Pons (tissue), 1 donor: ENCODE measurements at regions not wholly inside any gene's neighbourhood (a gene's known extent, or its start where the extent isn't known, plus 50 kb on each side); places are given as distances from the start of the nearest gene placed in this dataset.
A peak's percentile ranks its signal among the peaks of the same experiment; 100 is the strongest.
"Not testable (repeated sequence)": the region's sequence is repeated elsewhere in the genome, so short reads cannot be mapped to it uniquely, and the experiment has no call there.

Experiments
- DNase-seq: peaks from one replicate; pipeline ENCODE4 v3.0.0-alpha.2; 2016; ENCODE audit warnings: low spot score

DNA sequence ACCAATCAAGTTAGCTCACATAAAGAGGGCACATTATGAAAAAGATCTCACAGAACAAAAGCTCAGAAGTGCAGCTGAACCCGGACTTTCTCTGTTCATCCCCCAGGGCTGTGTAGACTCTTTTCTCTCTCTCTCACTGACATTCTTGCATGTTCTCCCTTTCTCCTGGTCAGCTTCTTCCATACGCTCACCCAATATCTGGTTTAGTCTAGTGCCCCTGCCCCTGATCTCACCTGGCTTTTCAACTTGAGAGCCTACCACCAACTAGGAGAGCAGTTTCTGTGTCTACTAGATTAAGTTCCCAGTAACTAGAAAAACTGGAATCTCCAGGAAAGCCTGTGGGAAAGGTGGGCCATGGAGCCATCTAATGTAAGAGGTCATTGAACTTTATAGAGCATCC lies 126.9 kb upstream of the GRIK3 start:
- DNase-seq = no peak

DNA sequence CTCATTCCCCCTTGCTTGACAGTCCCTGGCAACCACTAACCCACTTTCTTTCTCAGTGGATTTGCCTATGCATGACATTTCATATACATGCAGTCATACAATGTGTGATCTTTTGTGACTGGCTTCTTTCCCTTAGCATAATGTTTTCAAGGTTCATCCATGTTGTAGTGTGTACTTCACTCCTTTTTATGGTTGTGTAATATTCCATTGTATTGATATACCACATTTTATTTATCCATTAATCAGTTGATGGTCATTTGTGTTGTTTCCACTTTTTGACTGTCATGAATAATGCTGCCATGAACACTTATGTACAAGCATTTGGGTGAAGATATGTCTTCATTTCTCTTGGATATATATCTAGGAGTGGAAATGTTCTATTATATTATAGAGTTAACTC lies 127.7 kb upstream of the GRIK3 start:
- DNase-seq = no peak

DNA sequence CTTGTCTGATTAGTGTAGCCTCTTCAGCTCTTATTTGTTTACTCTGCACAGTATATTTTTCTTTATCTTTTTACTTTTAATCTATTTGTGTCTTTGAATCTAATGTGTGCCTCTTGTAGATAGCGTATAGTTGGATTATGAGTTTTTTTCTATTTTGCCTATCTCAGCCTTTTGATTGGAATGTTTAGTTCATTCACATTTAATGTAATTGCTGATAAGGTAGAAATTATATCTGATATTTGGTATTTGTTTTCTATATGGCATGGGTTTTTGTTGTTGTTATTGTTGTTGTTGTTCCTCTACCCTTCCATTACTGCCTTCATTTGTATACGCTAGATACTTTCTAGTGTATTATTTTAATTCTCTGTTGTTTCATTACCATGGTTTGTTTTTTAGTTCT lies 131.7 kb upstream of the GRIK3 start:
- DNase-seq = no peak

DNA sequence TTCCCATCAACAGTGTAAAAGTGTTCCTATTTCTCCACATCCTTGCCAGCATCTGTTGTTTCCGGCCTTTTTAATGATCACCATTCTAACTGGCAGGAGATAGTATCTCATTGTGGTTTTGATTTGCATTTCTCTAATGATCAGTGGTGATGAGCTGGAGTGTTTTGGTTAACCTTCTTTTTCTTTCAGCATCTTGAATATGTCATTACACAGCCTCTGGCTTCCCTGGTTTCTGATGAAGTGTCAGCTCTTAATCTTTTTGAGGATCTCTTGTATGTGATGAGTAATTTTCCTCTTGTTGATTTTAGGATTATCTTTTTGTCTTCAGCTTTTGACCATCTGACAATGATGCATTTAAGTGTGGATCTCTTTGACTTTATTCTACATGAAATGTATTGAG lies 133.2 kb upstream of the GRIK3 start:
- no peak for DNase-seq

DNA sequence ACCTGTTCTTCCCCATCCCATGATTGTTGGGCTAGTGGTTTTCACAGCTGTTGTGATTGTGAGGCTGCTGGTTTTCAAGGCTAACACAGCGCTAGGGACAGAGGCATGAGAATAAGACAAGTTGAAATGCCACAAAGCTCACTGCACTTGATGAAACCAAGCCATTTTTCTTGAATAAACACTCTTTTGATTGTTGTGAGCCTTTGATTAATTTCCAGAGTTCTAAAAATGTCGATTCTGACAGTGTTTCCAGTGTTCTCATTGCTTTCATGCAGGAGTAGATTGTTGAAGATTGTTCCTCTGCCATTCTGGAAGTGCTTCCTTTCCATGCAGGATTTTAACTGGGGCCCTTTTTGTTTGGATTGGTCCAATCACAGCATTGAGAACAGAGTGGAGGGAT lies 134.9 kb upstream of the GRIK3 start:
- peak; percentile 56 for DNase-seq

DNA sequence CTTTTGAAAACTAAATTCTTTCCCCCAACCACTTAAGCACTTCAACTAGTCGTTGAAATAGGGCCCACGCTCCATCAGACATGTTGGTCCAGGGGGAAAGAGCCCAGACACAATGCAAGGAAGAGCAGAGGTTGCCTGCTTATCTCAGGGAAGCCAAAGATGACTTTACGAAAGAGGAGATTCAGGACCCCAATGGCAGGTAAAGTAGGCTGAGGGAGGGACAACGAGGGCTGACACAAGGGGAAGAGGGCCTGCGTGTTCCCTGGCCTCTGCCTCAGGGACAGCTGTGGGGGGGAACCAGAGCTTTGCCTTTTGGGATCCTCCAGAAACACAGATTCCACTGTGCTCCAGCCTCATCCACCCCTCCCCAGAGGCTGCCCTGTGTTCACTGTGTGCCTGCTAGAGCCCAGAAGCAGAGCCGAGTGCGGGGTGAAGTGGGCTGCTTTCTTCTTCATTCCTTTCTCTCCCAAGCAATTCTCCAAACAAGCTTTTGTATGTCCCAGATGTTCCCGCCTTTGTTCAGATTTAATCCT lies 135.5 kb upstream of the GRIK3 start:
- DNase-seq = no peak

DNA sequence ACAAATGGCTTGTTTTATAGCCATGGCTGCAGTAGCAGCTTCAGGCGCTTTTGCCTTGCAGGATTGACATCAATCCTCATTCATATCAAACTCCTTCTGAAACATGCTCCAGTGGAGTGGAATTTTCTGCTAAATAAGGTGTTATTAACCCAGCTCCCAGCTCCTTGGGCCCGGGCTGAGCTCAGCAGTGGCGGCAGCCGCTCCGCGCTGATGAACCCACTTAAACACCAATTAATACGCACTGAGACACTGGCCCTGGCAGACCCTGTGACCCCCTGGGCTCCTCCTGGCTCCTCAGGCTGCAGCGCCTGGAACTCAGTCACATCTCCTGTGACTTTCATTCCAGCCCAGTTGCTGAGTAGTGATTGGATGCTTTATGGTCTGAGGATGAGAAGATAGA lies 137.4 kb upstream of the GRIK3 start:
- no peak for DNase-seq

DNA sequence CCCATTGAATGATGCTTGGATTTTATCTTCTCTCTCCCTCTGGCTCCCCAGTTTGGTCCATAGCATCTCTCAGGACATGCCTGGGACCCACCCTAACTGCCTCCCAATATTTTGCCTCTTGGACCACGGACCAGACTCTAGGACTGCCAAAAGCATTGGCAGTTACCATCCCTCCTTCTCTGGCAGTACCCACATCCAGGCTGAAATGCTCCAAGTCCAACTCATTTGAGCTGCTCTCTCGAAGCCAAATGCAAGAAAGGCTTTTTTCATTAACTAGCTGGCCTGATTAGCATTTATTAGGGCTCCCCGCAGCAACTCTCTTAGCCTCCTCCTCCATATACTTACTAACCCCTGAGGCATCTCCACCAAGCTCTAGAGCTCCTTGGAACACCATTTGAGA lies 140.0 kb upstream of the GRIK3 start:
- no peak for DNase-seq

DNA sequence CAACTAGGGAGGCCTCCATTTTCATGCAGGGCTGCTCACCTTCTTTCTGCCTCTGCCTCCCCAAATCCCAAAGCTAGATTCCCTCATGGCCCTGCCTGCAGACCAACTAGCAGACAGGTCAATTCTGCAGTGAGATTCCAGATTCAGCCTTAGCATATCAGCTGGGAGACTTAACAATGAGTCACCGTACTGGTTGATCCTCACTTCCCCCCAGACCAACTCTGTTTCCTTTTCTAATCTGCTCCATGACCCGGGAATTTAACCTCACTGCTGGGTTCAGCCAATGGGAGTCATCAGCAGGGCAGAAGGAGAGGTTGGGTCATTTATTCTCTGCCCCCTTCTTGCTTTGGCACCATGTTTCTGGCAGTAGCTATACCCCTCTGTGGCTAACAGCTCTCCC lies 140.6 kb upstream of the GRIK3 start:
- DNase-seq = no peak

DNA sequence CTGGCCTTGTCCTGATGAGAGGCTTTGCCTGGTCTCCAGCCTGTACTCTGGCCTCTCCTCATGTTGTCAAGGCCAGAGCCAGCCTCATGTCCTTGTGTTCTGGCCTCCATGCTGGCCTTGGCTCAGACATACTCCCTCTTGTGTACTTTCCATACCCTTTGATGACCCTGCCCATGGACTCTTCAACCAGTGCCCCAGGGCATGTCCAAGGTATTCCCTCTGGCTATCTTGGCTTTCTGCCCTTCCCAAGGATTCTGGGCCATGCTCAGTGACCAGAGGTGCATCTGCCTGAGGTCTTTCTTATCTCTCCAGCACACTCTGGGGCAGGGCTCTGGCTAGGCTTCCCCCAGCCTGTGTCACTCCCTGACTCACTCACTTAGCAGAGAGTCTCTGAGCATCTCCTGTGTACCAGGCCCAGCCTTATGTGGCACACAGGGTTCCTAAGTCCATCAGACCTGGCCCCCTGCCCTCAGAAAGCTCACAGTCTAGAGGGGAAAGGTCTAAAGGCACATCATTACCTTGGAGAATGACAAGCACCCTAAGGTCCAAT lies 141.4 kb upstream of the GRIK3 start:
- no peak for DNase-seq

DNA sequence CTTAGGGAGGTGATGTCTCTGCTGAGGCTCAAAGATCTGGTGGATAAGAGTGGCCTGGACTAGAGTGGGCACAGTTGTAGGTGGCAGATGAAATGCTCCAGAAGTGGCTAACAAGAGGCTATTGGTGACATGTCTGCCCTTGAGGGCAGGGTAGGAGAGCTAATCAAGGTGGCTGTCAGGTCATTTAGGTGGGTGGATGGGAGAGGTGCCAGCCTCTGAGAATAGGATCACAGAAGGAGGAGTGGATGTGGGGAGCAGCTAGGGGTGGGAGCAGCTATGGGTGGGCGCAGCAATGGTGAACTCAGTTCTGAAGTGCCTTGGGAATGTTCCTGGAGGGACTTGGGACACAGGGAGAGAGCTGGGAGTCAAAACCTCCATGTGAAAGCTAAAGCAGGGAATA lies 142.0 kb upstream of the GRIK3 start:
- no peak for DNase-seq

DNA sequence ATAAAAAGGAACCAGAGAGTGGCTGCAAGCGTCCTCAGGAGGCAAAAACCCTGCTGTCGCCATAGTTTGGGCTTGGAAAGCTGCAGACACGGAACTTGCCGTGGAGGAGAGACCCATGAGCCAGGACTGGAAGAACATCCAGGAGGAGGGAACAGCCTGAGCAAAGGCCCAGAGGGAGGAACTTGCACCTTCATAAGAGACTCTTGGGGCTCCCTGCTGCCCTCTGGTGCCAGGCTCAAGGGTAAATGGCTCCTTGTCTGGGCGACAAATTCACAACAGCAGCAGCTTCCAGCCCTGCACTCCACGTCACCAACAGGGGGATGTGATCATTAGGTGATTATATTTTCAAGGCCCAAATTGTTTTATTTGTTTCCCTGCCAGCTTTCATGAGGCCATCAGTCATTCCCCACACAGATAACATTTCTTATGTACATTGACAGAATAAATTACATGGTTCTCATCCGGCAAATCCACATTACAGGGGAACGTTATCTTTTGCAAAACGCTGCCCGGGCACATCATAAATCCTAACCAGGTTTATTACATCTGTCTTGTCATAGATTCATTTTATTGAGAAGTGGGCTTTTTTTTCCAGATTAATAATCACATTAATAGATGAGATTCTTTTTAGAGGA lies 143.0 kb upstream of the GRIK3 start:
- DNase-seq = peak; percentile 45

DNA sequence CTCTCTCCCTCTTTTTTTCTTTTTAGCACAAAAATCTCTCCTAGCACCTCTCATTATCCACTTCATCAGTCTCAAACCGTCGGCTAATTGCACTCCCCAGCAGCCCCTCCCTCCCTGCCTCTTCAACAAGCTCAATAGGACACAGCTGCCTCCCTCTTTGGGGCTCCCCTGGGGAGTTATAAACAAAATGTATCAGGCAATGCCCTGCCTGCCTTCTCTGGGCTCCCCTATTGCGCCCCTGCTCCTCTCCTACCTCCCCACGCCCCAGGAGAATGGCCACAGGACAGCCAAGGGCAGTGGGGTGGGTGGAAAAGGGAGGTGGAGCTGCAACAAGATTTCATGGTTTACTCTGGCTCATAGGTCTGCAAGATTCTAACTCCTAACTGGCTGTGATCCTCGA lies 147.1 kb upstream of the GRIK3 start:
- DNase-seq = no peak

DNA sequence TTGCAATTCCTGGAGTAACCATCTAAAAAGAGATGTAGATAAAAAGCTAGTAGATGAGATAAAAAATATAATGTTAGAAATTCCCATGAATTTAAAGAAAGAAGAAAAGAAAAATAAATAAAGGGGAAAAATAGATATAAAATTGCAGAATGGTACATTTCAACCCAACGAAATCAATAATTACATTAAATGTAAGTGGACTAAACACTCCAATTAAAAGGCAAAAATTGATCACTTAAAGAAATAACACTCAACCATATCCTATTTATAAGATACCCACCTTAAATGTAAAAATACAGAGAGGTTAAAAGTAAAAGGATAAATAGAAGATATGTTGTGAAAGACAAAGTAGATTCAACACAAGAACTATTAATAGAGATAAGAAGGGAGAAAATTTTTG lies 150.5 kb upstream of the GRIK3 start:
- no peak for DNase-seq

DNA sequence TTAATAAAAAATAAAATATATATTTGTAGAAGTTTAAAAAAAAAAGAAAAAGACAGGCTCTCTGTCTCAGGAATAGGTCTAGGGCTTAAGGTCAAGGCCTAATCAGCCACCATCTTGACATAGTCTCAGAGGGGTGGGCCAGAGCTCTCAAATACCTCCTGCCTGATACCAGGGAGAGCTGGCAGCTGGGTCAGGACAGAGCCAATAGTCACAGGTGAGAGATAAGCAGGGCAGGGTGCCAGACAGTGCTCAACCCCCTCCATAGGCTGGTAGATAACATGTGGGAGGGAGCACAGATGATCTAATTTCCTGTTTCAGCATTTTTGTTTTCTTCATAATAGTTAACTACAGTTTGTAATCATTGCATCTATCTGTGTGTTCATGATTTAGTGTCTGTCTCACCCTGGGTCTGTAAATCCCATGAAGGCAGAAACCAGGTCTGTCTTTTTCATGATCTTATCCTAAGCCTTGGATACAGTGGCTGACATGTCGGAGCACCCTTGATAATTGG lies 152.0 kb upstream of the GRIK3 start:
- no peak for DNase-seq

DNA sequence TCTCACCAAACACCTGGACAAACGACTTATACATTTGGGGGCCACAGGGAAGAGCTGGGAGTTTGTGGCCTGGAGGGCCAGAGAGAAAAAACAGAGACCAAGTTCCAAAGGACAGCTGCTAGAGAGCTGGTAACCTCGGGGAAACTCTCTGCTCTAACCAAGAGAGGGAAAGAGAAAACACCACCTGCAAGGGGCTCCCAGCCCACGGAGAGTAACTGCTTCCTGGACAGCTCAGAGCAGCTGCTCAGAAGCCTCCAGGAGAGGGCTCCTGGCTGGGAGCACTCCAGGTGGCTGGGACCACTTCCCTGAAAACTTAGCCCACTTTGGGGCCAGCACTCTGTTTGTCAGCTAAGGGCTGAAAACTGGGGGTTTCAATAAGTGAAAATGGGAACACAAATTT lies 154.8 kb upstream of the GRIK3 start:
- no peak for DNase-seq

DNA sequence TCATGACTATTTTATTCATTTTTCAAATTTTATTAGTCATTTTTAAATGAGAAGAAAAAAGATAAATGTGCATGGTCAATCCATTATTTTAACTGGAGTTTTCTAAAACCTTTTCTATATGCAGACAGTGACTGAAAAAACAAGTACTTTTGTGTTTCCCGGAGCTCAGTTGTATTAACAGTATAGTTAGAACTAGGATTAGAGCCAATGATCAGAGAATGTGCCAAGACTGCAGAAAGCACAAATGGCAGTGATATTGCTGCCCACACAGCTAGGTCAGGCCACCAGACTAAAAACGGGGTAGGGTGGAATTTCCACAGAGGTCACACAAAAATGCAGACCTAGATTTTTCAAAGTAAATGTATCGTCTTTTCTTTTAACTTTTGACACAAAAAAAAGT lies 163.1 kb upstream of the GRIK3 start:
- DNase-seq = peak; percentile 19

DNA sequence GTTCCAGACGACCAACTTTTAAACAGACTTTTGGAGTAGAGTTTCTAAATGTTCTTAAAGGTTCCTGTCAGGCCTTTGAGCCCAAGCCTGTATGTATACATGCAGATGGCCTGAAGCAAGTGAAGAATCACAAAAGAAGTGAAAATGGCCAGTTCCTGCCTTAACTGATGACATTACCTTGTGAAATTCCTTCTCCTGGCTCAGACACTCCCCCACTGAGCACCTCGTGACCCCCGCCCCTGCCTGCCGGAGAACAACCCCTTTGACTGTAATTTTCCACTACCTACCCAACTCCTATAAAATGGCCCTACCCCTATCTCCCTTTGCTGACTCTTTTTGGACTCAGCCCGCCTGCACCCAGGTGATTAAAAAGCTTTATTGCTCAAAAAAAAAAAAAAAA lies 180.0 kb upstream of the GRIK3 start:
- not testable (repeated sequence) for DNase-seq

DNA sequence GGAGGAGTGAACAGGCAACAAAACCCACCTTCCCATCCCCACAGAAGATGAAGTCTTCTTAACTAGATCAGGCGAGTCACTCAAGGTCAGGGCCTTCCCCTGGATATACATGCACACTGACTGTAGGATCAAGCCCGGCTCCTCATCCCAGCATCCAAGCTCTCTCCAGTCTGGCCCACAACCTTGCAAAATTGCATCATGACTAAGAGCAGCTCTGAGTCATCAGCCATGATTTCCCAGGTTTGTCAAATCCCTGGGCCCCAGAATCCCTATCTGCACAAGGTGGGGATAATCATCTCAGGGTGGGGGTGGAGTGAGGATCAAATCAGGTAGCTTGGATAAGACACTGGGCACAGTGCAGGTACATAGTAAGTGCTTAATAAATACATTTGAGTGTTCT lies 199.3 kb upstream of the GRIK3 start:
- DNase-seq = no peak

DNA sequence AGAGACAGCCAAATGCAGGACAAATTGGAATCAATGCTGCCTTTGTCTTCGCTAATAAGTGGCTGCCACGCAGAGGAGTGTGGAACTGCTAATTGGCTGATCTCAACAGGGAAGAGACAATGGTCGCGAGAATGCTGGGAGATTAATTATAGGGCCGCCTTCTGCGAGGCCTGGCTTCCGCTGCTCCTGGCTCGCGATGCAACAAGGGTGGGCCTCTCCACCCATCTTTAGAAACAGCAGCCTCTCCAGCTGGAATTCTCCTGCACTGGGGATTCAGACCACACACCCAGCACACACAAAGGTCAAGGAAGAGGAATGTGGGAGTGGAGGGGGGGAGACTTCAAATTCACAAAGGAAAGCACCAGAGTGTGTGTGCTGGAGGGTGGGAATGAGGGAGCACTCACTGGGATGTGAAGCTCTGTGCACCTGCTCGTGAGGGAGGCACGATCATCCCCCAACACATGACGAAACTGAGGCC lies 200.7 kb upstream of the GRIK3 start:
- DNase-seq = peak; percentile 90

DNA sequence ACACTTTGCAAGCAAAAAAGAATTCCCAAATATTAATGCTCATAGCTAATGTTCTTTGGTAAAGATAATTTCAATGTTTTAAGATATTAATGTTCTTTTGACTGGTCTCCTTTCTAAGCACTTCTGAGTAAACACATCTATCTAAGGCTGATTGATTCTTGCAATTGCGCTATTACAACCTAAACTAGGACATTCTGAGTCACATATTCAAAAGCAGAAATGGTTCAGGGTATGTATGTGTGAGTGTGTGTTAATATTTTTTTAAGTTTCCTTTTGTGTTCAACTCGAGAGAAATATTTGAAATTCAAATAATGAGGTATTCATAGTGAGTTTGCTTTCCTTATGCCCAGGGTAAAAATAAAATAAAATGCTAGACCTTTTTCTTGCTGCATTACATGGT lies 203.6 kb upstream of the GRIK3 start:
- no peak for DNase-seq

DNA sequence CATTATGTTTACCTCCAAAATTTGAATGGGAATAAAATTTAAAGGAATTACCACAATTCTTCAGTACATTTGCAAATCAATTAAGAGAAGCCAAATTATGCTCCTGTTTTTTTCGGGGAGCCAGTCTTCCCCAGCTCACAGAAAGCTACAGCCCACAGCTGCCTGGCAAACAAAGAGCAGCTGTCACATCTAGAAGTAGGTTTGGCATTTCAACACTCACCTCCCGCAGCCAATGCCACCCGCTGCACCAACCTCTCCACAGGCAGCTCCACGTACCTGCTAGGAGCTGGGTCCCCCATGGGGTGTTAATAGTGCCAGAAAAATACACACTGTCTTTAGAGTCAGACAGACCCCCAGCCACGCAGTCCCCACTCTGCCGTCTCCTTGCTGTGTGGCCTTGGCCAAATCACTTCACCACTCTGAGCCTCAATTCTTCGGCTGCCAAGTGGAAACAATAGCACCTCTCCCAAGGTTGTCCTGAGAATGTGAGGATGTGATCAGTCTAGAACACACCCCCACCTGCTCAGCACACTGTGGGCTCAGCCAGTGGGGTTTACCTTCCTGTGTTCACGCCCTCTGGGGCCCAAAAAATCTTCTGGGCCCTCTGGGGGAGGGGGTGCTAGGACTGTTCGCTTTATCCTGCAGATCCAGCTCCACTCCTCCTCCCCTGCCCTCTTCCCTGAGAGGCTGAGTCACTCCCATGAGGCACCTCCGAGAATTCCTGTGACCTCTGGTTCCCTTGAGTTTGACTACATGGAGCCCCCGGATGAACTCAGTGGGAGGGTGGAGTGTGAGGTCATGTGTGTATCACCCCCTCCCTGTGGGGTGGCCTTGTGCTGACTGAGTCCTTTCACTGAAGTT lies 204.3 kb upstream of the GRIK3 start:
- DNase-seq = no peak

DNA sequence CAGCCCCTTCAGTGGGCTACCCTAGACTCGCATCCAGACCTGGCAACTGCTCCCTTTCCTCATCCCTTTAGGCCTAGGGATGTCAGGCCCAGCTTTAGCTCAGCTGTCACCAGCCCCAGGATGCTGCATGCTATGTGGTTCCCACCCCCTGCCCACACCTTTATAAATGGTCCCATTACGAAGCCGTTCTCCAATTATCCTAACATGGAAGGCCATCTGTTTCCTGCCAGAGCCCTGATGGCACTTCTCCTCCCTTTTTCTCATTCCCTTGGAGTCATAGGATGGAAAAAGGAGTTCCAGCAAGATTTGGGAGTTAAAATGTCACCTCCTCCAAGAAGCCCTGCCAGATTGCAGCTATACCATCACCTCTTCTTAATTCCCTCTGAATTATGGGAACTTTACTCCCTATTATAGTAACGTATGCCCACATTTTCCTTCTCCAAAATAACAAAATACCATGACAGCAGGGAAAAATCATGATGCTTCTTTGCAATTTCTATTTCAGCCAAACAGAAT lies 205.0 kb upstream of the GRIK3 start:
- DNase-seq = no peak
